Neutrophil (primary cell): ENCODE measurements at regions not wholly inside any gene's neighbourhood (a gene's known extent, or its start where the extent isn't known, plus 50 kb on each side); places are given as distances from the start of the nearest gene placed in this dataset.

Experiments
- H3K27ac ChIP-seq: fragments of 200-600 bp; sonication (generic); 2 replicates; pipeline ENCODE4 v1.5.1; 2016; ENCODE audit warnings: mild to moderate bottlenecking, moderate library complexity
- H3K27me3 ChIP-seq: fragments of 200-600 bp; sonication (generic); 2 replicates; pipeline ENCODE4 v1.6.0; 2016; ENCODE audit warnings: mild to moderate bottlenecking
- H3K36me3 ChIP-seq: fragments of 200-600 bp; sonication (generic); 2 replicates; pipeline ENCODE4 v1.5.1; 2017
- H3K4me1 ChIP-seq, 2 experiments: fragments of 200-600 bp in 1 of 2; sonication (generic) in 1 of 2; 1 replicate in 1 of 2; 2 replicates in 1 of 2; pipeline versions ENCODE4 v1.5.1 to v1.6.1; 2013 to 2016; ENCODE audit warnings: low read depth in 1 of 2, low read length in 1 of 2, mild to moderate bottlenecking in 1 of 2, moderate library complexity in 1 of 2; ENCODE audit not compliant: control insufficient read depth in 1 of 2, insufficient read depth in 1 of 2
- H3K4me3 ChIP-seq, 2 experiments: fragments of 200-600 bp in 1 of 2; sonication (generic) in 1 of 2; 1 replicate in 1 of 2; 2 replicates in 1 of 2; pipeline ENCODE4 v1.5.1; 2013 to 2016; ENCODE audit warnings: low read depth in 1 of 2, low read length in 1 of 2, mild to moderate bottlenecking in 1 of 2, moderate library complexity in 1 of 2
- H3K9me3 ChIP-seq: fragments of 200-600 bp; sonication (generic); 2 replicates; pipeline ENCODE4 v1.5.1; 2016
- TF ChIP-seq, protein P1 (sequence below): fragments of 200-600 bp; sonication (generic); IDR thresholded peaks from 2 replicates; pipeline ENCODE4 v1.5.1; 2016; ENCODE audit warnings: antibody characterized with exemption

DNA sequence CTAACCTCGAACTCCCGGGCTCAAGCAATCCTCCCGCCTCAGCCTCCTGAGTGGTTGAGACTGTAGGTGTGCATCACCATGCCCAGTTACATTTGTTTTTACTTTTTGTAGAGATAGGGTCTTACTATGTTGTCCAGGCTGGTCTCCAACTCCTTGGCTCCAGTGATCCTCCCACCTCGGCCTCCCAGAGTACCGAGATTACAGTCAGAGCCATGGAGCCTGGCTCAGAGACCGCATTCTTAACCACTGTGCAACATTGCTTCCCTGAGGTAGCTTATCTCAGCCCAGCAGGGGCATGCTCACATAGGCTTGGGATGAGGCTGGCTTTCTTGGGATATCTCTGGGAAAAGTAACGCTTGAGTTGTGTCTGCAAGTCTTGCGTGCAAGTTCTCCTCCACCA is 99.7 kb downstream of the SPRY4 start:
- TF ChIP-seq, protein P1, sequence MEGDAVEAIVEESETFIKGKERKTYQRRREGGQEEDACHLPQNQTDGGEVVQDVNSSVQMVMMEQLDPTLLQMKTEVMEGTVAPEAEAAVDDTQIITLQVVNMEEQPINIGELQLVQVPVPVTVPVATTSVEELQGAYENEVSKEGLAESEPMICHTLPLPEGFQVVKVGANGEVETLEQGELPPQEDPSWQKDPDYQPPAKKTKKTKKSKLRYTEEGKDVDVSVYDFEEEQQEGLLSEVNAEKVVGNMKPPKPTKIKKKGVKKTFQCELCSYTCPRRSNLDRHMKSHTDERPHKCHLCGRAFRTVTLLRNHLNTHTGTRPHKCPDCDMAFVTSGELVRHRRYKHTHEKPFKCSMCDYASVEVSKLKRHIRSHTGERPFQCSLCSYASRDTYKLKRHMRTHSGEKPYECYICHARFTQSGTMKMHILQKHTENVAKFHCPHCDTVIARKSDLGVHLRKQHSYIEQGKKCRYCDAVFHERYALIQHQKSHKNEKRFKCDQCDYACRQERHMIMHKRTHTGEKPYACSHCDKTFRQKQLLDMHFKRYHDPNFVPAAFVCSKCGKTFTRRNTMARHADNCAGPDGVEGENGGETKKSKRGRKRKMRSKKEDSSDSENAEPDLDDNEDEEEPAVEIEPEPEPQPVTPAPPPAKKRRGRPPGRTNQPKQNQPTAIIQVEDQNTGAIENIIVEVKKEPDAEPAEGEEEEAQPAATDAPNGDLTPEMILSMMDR, result no peak
- H3K27me3 ChIP-seq, result peaks cover 55% of the 10 kb centered on the region
- no peak overlapping the region for H3K27ac ChIP-seq
- H3K36me3 ChIP-seq, result no peaks in the 10 kb centered on the region
- H3K4me3 ChIP-seq, result no peak overlapping the region
- no peaks in the 10 kb centered on the region for H3K9me3 ChIP-seq
- H3K4me1 ChIP-seq, result peaks cover 24 to 28% of the 10 kb centered on the region in 2 experiments

DNA sequence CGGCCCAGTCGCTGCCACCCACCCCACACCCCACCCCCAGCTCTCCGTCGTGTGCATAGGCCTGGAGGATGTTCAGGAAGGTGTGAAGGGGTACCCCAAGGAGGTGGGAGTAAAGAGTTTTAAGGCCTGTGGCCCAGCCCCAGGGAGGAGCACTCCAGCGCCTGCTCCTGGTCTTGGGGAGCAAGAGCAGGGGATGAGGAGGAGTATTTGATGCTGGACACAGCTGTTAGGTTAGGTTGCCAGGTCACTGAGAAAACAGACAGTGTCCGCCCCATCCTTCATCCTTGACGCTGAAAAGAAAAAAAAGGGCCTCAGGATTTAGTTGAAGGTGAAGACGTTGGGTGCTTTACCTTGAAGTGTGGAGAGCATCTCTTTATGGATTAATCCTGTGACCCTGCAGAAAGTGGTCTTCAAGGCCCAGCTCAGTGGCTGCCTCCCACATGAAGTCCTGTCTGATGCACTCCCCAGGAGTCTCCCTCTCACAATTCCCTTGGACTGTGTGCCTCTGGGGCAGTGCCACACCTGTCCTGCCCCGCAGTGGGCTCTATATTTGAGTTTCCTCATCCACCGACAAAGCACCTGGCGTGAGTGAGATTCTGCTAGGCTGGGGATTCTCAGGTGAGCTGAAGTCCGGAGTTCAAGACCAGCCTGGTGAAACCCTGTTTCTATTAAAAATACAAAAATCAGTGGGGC is 101.8 kb downstream of the SPRY4 start:
- H3K27ac ChIP-seq, result peak overlapping the region; percentile 13
- no peak overlapping the region for H3K4me3 ChIP-seq
- TF ChIP-seq, protein P1, result no peak
- H3K9me3 ChIP-seq, result no peaks in the 10 kb centered on the region
- H3K27me3 ChIP-seq, result peaks cover 64% of the 10 kb centered on the region
- H3K36me3 ChIP-seq, result no peaks in the 10 kb centered on the region
- peaks cover 24 to 28% of the 10 kb centered on the region in 2 experiments for H3K4me1 ChIP-seq

DNA sequence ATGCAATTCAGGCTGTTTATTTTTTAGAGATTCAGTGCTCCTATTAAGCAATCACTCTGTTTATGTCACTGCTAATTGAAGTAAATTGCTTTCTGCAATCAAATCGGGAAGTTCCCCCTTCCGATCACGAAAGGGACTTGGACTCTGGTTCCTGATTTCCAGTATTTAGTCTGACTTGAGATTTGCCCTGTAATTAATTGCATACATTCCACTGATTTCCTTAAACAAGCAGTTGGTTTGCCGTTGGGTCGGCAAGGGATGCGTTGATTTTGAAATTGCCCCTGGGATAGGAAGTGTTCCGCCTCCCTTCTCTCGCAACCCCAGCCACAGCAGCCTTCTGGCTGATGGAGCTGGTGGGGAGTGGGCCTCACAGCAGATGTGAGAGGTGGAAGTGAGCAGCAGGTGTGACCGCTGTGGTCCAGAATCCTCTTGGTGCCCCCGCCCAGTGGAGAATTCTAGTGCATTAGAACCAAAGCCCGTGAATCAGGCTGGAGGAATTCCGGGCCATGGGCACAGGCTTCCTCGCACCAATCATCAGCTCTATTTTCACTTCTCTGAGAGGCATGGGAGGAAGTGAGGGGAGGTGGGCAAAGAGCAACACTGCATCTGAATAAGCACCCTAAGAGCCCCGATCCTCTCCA is 102.5 kb downstream of the SPRY4 start:
- TF ChIP-seq, protein P1, result no peak
- Histone ChIP-seq H3K27ac (no peak overlapping the region), H3K27me3 (peaks cover 71% of the 10 kb centered on the region), H3K4me3 (peak overlapping the region; percentile 24 to 25), H3K36me3 (no peaks in the 10 kb centered on the region), H3K9me3 (no peaks in the 10 kb centered on the region), H3K4me1 (peaks cover 24 to 28% of the 10 kb centered on the region in 2 experiments)

DNA sequence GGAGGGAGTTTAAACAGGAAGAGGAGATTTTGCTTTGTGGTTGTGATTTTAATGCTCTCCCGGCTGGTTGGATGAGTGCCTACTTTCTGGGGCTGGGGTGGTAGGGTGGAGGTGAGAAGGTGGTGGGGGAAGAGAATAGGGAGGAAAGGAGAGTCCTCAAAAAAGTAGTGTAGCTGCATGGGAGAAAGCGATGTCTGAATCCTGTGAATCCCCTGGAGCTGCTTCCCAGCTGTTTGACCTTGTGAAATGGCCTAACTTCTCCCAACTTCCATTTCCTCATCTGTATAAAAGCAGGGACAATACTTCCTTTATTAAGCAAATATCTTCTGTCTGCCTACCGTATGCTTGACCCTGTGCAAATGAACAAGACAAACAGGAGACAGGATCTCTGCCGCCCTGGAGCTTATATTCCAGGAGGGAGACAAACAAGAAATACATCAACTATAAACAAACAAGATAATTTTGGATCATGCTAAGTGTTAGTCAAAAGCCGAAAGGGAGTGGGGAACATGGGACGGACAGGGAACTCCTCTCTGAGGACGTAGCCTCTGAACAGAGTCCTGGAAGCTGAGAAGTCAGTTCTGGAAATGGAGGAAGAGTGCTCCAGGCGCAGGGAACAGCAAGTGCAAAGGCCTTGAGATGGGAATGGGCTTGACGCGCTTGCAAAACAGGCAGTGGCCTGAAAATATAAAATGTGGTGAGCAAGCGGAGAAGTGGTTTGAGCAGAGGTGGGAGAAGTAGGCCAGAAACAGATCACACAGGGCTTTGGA is 103.5 kb downstream of the SPRY4 start:
- H3K4me1 ChIP-seq, result peaks cover 24 to 28% of the 10 kb centered on the region in 2 experiments
- no peaks in the 10 kb centered on the region for H3K36me3 ChIP-seq
- TF ChIP-seq, protein P1, result no peak
- H3K27me3 ChIP-seq, result peaks cover 78% of the 10 kb centered on the region
- no peak overlapping the region for H3K27ac ChIP-seq
- no peaks in the 10 kb centered on the region for H3K9me3 ChIP-seq
- H3K4me3 ChIP-seq, result no peak overlapping the region

DNA sequence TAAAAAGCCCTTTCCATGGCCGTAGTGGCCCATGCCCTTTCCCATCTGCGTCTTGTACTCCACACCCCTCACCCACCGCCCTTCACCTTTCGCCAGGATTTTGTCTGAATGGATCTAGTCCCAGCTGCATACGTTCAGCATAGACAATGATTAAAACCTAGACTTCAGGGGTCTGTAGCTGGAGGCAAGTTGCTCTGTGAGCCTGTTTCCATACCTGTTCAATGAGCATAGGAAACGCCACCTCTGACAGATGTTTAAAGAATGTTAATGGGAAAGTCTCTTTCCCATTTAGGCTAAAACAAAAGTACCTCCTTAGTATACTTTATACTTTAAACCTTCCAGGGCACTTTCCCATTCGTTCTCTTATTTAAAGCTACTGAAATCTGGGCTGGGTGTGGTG is 105.7 kb downstream of the SPRY4 start:
- no peak overlapping the region for H3K4me3 ChIP-seq
- no peak overlapping the region for H3K27ac ChIP-seq
- peaks cover 72% of the 10 kb centered on the region for H3K27me3 ChIP-seq
- no peaks in the 10 kb centered on the region for H3K9me3 ChIP-seq
- TF ChIP-seq, protein P1, result no peak
- no peaks in the 10 kb centered on the region for H3K36me3 ChIP-seq
- peaks cover 24 to 28% of the 10 kb centered on the region in 2 experiments for H3K4me1 ChIP-seq
